ENCODE measurements at regions not wholly inside any gene's neighbourhood (a gene's known extent, or its start where the extent isn't known, plus 50 kb on each side); places are given as distances from the start of the nearest gene placed in this dataset.

- TF ChIP-seq SMC3 (IDR thresholded peaks at IDR 0.05; ENCODE audit: low read length) (peak; percentile 21; the same call in 1 of the 2 replicates), ZFYVE20 (CRISPR knock-in tag; IDR thresholded peaks at IDR 0.05; ENCODE audit: borderline replicate concordance, low read depth) (no peak), POGZ (CRISPR knock-in tag; IDR thresholded peaks at IDR 0.05) (peak; percentile 39; the same call in 1 of the 2 replicates), MIER3 (CRISPR knock-in tag; IDR thresholded peaks at IDR 0.05; ENCODE audit: borderline replicate concordance) (no peak), NFYB (CRISPR knock-in tag; IDR thresholded peaks at IDR 0.05) (peak; percentile 21; the same call in 1 of the 2 replicates), SOX5 (CRISPR knock-in tag; IDR thresholded peaks at IDR 0.05; ENCODE audit: borderline replicate concordance) (peak; percentile 65; the same call in 1 of the 2 replicates), FOXA3 (CRISPR knock-in tag; IDR thresholded peaks at IDR 0.05) (0 out of 2 replicates have a peak, but pooled peaks have one; percentile 49), POLR2G (IDR thresholded peaks at IDR 0.05; ENCODE audit: low read depth, low read length) (0 out of 2 replicates have a peak, but pooled peaks have one; percentile 12), ZNF781 (CRISPR knock-in tag; IDR thresholded peaks at IDR 0.05; ENCODE audit: borderline replicate concordance, not compliant biosample characterization) (no peak), ZNF350 (CRISPR knock-in tag; IDR thresholded peaks at IDR 0.05; ENCODE audit: borderline replicate concordance, low read depth) (no peak), TSC22D2 (CRISPR knock-in tag; IDR thresholded peaks at IDR 0.05; ENCODE audit: borderline replicate concordance) (no peak), MIXL1 (CRISPR knock-in tag; IDR thresholded peaks at IDR 0.05) (0 out of 2 replicates have a peak, but pooled peaks have one; percentile 18), ZNF512B (CRISPR knock-in tag; IDR thresholded peaks at IDR 0.05; ENCODE audit: borderline replicate concordance) (no peak), FOSL2 (CRISPR knock-in tag; IDR thresholded peaks at IDR 0.05) (peak; percentile 50), GABPA (IDR thresholded peaks at IDR 0.05; ENCODE audit: low read depth, low read length) (no peak), GABPA (CRISPR knock-in tag; IDR thresholded peaks at IDR 0.05; ENCODE audit: low read depth) (no peak), MAFF (IDR thresholded peaks at IDR 0.05; ENCODE audit: low read depth, low read length) (peak; percentile 74), ZSCAN21 (CRISPR knock-in tag; IDR thresholded peaks at IDR 0.05; ENCODE audit: borderline replicate concordance) (peak; percentile 99), FOXP1 (IDR thresholded peaks at IDR 0.05) (no peak), FOXP1 (CRISPR knock-in tag; IDR thresholded peaks at IDR 0.05) (0 out of 2 replicates have a peak, but pooled peaks have one; percentile 18), GTF3A (CRISPR knock-in tag; conservative IDR thresholded peaks at IDR 0.05) (no peak)
- TF ChIP-seq, protein P1, sequence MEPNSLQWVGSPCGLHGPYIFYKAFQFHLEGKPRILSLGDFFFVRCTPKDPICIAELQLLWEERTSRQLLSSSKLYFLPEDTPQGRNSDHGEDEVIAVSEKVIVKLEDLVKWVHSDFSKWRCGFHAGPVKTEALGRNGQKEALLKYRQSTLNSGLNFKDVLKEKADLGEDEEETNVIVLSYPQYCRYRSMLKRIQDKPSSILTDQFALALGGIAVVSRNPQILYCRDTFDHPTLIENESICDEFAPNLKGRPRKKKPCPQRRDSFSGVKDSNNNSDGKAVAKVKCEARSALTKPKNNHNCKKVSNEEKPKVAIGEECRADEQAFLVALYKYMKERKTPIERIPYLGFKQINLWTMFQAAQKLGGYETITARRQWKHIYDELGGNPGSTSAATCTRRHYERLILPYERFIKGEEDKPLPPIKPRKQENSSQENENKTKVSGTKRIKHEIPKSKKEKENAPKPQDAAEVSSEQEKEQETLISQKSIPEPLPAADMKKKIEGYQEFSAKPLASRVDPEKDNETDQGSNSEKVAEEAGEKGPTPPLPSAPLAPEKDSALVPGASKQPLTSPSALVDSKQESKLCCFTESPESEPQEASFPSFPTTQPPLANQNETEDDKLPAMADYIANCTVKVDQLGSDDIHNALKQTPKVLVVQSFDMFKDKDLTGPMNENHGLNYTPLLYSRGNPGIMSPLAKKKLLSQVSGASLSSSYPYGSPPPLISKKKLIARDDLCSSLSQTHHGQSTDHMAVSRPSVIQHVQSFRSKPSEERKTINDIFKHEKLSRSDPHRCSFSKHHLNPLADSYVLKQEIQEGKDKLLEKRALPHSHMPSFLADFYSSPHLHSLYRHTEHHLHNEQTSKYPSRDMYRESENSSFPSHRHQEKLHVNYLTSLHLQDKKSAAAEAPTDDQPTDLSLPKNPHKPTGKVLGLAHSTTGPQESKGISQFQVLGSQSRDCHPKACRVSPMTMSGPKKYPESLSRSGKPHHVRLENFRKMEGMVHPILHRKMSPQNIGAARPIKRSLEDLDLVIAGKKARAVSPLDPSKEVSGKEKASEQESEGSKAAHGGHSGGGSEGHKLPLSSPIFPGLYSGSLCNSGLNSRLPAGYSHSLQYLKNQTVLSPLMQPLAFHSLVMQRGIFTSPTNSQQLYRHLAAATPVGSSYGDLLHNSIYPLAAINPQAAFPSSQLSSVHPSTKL (CRISPR knock-in tag; IDR thresholded peaks at IDR 0.05) = peak; percentile 80
- TF ChIP-seq, protein P2, sequence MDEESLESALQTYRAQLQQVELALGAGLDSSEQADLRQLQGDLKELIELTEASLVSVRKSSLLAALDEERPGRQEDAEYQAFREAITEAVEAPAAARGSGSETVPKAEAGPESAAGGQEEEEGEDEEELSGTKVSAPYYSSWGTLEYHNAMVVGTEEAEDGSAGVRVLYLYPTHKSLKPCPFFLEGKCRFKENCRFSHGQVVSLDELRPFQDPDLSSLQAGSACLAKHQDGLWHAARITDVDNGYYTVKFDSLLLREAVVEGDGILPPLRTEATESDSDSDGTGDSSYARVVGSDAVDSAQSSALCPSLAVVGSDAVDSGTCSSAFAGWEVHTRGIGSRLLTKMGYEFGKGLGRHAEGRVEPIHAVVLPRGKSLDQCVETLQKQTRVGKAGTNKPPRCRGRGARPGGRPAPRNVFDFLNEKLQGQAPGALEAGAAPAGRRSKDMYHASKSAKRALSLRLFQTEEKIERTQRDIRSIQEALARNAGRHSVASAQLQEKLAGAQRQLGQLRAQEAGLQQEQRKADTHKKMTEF (CRISPR knock-in tag; IDR thresholded peaks at IDR 0.05) = no peak
Measured at GRCh38 chr4:43351970-43352806, 459.7 kb downstream of the GRXCR1 start (continued).

Data from HepG2 (cell line).